IPS DF 4.7 (cell line): ENCODE measurements at regions not wholly inside any gene's neighbourhood (a gene's known extent, or its start where the extent isn't known, plus 50 kb on each side); places are given as distances from the start of the nearest gene placed in this dataset.

ENCODE experiments used
- DNase-seq: peaks from one replicate; pipeline ENCODE4 v3.0.0-alpha.2; 2013; ENCODE audit warnings: low spot score; ENCODE audit errors: extremely low read depth

DNA sequence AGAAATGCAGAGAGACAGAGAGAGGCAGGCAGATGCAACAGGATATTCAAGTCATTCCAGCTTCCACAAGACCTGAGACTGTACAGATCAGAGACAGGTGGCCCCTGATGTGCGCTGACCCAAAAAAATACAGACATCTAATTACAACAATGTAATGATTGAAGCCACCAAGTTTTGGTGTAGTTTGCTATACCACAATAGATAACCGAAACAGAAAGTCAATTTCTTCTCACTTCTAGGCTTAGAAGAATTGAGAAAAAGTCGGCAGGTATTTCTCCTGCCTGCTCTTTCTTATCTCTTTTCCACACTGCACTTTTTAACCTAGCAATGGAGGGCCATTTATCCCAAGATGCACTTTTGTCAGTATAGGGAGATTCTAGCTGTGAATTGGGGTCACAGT, 949.2 kb downstream of the CDH11 start:
- no peak for DNase-seq

DNA sequence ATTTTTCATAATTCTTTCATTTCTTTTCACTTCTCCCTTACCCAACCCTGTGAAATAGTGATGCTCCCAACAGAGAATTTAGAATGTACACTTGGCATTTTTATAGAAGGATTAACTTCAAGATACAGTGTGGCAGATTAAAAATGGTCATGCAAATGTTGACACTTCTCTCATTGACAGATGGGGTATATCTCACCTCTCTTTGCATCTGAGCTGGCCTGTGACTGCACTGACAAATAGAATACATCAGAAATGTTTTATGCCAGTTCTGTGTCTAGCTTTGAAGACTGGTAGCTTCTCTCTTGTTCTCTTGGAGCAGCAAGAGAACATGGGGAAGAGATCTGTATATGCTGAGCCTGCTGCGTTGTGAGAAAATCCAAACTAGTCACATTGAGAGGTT, 949.6 kb downstream of the CDH11 start:
- no peak for DNase-seq

DNA sequence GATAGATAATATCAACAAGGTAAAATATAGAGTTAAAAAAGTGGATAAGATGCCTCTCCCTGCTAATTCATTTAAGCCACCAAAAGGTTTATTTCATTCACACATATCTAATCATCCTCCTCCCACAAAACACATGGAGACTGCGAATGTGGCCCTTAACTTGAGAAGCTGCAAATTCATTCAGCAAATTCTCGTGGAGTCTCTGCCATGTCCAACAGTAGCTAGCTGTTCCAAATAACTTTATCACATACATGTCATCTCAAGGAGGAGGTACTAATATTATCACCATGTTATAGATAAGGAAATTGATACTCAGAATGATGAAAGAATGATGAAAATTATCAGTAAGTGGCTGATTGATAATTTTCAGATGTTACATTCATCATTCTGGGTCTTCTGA, 950.2 kb downstream of the CDH11 start:
- DNase-seq = no peak

DNA sequence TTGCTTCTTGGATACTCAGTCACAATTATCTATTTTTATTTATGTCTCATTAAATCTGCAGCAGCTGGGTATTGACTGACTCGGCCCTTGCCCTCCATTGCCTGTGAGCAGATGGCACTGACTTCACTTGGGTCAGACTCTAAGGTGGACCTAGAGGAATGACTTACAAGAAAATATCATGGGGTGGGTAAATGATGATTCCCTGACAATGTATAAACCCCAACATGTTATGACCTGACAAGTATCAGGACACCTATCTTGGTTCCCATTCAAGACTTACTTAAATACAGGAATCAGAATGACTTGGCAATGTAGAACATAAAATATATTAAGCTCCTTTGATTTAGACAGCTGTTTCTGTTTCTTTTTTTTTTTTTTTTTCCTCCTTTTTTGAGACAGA, 953.5 kb downstream of the CDH11 start:
- DNase-seq = no peak

DNA sequence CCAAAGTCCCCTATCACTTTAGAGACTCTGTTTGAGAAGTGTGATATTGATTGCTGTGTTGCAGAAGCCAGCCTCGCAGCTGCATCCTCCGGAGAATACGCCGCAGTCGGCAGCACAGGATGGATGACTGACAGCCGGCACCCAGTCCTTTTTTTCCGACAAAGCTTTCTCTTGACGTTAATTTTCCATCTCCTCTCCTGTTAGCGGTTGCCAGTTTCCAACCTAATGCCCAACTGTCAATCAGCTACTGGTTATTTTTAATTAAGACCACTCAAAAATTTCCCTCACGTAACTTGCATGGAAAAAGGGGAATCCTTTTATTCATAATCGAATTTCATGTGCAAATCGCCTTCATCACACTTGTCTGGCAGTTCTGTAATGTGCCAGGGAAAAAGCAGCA, 953.9 kb downstream of the CDH11 start:
- DNase-seq = no peak

DNA sequence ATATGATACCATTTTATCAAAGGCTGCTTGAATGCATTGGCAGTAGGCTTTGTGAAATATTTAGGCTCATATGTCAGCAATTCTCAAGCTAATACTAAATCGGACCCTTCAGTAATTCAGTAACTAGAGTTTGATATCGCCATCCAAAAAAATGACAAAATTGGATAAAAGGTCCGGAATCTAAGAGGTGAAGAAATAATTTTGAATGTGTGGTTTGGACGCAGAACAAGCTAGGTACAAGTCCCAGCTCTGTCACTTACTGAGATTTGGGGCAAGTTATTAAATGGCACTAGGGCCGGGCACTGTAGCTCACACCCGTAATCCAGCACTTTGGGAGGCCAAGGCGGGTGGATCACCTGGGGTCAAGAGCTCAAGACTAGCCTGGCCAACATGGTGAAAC, 956.5 kb downstream of the CDH11 start:
- DNase-seq = no peak

DNA sequence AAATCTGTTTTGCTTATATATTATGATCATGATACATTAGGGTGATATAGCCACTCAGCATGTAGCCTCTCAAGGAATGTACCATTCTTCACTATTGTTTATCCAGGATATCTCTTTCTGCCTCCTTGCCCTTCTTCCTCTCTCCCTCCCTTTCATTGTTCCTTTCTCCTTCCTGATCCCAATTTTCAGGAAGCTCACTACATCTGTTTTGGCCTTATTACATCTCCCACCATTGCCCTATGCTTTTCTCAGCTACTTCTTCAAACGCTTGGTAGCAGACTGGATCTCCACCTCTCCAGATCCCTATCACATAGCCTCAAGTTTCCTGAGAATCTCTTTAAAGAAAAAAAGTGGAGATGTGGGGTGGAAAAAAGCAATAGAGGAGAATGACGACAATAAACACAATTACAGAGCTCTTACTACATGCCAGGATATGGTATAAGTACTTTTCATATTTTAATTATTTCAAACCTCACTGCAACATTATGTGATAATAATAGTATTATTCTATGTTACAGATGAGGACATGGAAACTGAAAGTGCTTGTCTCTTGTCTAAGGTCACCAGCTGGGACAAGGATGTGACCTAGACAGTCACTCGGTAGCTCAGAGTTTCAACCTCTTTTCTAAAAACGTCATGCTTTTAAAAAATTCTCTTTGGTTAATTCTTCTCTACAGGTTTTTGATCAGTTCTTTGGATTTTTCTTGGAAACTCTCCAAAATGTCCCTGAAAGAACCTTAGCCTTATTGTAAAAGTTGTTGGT, 959.1 kb downstream of the CDH11 start:
- DNase-seq = no peak

DNA sequence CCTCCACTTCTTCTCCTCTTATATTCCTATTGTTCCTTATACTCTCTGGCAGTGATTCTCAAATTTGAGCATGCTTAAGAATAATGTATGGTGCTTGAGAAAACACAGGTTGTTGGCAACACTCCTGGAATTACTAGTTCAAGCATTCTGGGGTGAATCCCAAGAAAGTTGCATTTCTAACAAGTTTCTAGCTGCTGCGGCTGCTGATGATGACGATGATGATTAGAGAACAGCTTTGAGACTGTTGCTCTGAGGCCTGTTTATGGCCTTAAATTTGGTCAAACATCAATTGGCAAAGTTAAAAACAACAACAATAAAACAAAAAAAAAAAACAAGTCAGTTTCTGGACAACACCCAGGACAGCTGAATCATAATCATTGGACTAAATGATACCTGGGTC, 961.9 kb downstream of the CDH11 start:
- no peak for DNase-seq

DNA sequence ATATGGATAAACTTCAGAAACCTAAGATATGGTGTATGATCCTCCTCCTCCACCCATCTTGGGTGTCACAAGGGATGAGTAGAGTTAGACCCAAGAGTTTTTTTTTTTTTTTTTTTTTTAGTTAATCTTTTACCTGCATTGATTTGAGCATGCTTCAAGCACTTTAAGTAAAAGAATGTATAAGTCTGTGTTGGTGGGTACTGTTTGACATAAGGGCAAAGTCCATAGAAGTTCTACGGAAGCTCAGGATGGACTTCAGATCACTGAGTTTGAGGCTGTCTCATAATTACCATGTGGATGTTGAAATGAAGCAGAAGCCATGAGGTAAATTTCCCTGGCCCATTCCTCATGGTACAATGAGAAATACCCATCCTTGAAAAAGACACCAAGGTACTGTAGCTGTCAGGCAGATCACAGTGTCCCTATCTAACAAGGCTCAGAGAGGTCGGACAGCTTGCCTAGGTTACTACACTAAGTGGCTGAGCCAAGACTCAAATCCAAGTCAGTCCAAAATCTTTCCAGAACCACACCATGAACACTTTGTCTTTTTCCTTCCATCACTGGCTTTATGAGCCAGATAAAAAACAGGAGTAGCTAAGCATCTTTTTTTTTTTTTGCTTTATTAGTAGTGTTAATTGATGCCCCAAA, 962.8 kb downstream of the CDH11 start:
- no peak for DNase-seq

DNA sequence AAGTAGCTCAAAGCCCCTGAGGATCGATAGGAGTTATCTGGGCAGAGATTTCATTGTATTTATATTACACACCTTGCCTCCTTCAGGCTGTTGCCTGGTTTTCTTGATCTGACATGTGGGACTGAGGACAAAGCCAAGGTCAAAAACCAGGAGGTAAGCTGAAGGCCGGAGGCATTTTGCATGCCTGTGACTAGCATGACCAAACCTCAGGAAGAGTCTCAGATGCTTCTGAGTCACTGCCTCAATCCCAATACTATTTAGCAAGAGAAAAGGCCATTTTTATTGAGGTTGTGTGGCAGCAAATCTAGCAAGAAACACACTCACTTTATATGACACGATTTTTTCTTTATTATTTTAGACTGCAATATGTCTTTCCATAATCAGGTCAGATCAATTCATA, 968.1 kb downstream of the CDH11 start:
- DNase-seq = no peak

DNA sequence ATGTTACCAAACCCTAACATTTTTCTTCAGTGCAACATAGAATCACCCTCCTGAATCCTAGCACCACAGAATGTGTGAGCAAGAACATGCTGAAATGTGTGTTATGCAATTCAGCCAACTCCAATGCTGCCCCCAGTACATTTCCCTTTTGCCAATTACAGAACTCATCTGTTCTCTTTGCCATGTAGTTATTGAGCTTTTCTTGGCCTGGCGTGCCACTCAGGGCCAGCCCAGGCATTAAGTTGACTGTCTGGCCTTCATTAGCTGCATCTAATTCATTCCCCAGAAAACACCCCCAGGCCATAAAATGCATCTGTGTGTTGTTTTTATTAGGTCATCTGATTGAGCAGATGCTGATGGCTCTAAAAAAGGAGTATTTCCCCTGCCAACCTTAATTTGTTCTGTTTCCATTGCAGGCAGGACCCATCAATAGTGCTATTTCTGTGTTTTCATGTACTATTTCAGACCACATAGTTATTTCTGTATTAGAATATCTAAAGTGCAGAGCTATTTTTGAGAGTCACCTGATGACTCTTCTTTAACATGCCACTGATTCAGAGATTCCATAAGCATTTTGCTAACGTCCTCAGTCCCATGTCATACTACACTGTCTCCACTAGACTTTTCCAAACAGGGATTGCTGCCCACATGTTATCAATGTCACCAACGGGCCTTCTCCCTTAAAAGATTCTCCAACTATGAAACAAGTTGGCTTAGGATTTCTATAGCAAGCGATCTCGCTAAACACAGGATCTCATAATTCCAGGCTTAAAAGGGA, 969.7 kb downstream of the CDH11 start:
- no peak for DNase-seq

DNA sequence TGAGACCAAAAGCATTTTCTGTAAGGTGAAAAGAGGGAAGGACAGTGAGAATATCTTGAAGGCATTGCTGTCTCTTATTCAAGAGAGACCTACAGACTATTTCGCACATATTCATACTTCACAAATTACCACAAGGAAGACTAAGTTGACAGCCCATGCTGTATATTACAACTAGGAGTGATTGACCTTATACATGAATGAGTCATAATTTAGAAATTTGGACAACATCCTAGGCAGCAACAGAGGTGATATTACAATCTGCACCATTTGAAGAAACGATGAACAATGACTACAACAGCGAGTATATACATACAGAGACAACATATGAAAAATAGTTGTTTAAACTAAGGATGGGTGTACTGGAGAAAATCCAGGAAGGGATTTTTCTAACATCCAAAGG, 971.7 kb downstream of the CDH11 start:
- no peak for DNase-seq

DNA sequence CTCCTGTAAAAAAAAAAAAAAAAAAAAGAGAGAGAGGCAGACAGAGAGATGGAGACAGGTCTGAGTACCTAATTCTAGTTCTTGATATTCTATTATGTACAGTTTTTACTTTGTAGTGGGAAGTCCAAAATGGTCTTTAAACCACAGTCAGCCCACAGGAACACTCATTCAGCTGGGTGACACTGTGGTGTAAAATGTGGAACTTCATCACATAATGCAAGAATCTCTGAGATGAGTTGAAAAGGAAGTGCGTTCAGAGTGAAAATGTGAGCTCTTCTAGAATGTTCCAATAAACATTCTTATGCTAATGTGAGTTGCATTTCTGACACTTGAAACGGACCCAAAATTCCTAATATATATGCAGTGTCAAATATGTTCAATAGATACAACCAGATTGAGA, 972.1 kb downstream of the CDH11 start:
- no peak for DNase-seq

DNA sequence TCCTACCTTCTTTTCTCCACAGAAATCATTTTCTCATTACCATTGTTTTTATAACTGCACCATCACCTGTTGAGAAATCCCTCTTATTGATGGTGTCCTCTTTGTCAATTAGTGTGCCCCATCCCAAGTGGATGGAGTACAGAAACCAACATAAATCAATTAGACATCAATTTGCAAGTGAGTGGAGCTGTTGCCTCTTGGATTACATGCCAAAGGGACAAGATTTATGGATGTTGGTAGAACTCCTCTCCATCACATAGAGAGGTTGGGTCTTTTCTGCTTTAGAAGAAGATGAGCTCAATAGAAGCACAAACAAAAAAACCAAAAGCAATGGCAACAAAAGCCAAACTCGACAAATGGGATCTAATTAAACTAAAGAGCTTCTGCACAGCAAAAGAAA, 973.5 kb downstream of the CDH11 start:
- no peak for DNase-seq

DNA sequence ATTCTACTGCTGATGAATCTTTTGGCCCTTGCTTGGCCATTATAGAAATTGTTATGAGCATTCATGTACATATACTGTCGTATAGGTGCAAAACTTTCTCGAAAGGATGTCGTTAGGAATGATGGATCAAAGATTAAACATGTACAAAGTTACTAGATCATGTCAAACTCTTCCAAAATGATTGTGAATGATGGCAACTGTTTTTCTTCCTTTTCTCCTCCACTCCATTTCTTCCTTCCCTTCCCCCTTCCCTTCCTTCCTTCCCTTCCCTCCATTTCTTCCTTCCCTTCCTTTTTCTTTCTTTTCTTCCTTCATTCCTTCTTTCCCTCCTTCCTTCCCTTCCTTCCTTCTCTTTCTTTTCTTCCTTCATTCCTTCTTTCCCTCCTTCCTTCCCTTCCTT, 973.9 kb downstream of the CDH11 start:
- DNase-seq = no peak

DNA sequence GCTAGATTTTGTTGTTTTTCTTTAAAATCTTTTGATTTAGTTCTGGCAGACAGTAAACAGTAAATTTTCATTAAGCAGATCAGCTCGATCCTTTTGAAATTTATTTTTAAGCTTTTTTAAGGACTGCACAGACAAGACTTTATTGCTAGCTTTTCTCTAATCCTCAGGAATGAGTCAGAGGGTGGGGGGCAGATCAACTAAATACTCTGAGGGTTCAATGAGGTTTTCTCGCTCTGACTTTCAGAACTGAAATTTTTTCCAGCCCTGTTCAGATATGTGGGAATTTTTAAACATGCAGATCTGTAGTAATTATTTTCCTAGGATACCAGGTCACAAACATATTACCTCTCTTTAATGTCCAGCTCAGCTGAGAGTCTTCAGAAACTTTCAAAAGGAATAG, 977.2 kb downstream of the CDH11 start:
- no peak for DNase-seq

DNA sequence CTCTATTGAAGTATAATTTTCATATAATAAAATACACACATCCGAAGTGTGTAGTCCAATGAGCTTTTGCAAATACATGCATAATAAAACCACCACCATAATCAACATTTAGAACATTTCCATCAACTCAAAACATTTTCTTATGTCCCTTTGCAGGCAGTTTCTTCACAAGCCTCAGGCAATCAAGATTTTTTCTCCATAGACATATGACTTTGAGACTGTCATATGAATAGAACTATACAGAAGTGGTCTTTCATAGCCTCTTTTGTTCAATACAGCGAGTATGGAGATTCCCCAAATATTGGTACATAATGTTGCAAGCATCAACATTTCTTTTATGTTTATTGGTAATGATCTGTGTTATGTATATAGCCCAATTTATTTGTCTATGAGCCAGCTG, 983.2 kb downstream of the CDH11 start:
- no peak for DNase-seq

DNA sequence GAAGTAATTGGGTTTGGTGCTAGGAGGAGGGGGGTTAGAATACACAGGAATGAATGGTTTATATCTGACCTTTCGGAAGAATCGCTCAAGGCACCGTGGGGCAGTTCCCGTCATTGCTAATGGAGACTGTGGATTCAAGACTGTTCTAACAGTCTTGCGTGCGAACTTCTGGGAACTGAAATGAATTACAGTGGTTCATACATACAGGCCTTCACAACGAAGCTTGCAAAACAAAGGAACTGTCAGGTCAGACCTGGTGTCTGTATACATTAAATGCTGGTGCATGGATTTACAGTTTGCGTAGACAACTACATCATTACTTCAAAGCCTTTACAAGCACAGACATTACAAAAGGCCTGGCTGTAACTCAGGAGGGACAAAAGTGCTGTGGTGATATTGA, 983.9 kb downstream of the CDH11 start:
- no peak for DNase-seq

DNA sequence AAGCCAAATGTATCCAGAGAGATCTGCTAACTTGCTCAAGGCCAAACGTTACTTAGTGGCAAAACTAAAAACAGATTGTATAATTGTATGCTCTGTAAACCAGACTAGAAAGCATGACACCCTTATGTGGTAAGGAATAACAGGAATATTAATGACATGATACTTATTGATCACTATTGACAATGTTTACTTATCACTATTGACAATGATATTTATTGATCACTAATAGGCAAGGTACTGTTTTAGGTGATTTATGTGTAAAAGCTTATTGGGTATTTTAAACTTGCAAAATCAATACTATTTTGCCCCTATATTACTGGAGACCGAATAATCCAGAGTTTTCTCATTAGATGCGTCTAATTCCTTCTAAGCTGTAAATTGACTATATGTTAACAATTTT, 985.1 kb downstream of the CDH11 start:
- DNase-seq = no peak

DNA sequence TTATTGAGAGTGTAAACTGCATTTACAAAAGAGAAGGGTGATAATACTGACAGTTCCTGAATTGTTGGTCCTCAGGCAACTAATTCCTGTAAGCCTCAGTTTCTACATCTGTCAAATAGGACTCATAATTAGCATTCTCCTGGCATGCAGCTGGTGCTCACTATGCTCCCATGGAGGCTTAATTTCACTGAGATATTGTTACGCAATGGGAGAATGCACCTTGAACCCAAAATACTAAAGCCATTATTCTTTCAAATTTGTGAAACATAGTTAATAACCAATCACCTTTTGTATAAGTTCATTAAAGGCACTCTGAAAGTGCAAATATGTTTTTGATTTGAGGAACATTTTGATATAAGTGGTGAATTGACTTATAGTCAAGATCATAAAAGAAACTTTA, 985.5 kb downstream of the CDH11 start:
- no peak for DNase-seq

DNA sequence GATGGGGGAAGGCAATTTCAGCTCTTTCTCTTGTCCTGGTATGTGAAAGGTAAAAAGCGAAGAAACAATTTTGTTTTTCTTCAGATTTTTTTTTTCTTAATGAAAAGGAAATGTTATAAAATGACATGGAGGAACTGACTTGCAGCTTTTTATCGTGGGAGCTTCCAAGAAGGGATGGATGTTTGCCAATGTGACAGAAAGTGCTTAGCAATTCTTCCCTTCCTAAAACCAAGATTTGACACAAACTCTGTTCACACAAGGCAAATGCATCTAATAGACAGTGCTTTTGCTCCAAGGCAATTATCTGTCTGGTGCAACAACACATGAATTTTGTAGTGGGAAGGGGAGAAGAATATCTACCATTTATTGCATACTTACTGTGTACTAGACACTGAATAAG, 988.5 kb downstream of the CDH11 start:
- DNase-seq = no peak

DNA sequence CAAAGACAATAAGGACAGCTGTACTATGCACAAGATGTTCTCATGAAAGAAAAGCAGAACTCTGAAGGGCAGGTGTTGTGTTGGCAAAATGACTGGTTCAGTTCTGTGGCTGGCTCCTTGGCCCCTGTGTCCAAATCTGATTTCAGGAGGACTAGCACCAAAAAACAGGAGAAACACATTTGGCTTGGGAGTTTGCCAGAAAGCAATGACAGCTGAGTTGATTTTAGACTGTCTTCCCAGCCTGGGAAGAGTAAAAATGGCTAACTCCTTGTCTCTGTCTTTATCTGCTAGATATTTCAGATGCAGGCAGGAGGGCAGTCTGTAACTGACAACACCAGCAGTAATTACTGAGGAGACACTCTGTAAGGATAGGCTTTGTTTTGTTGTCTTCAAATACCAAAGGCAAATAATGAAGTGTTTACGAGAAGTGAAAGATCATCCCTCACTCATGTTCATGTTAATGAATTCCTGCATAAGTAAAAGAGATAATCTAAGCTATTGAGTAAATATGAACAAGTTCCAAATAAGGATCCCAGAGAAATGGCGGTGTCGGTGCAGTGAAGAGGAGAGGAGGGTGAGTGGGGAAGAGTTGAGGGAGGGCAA, 989.0 kb downstream of the CDH11 start:
- no peak for DNase-seq
